HepG2 (cell line): ENCODE measurements at regions not wholly inside any gene's neighbourhood (a gene's known extent, or its start where the extent isn't known, plus 50 kb on each side); places are given as distances from the start of the nearest gene placed in this dataset.

ENCODE experiments used
- ARNTL ChIP-seq: sonication (generic); formaldehyde crosslinking; IDR thresholded peaks from 2 replicates; pipeline ENCODE4 v1.4.0; 2020; ENCODE audit warnings: mild to moderate bottlenecking, missing genetic modification reagents
- CAMTA2 ChIP-seq: sonication (generic); formaldehyde crosslinking; IDR thresholded peaks from 2 replicates; pipeline ENCODE4 v1.4.0; 2020; ENCODE audit warnings: mild to moderate bottlenecking, missing genetic modification reagents, borderline replicate concordance
- ELF3 ChIP-seq: IDR thresholded peaks from 2 replicates; pipeline ENCODE4 v1.6.1; 2016; ENCODE audit warnings: missing genetic modification reagents, missing compliant biosample characterization
- EZH2 ChIP-seq: conservative IDR thresholded peaks from 2 replicates; pipeline ENCODE4 v1.6.1; 2012; ENCODE audit warnings: mild to moderate bottlenecking, low read depth, low read length, moderate library complexity
- HNRNPK ChIP-seq: fragments of 200-400 bp; formaldehyde crosslinking; IDR thresholded peaks from 2 replicates; pipeline ENCODE4 v1.6.1; 2018; ENCODE audit warnings: low read length, low read depth, moderate library complexity, mild to moderate bottlenecking; ENCODE audit not compliant: poor library complexity, severe bottlenecking
- IKZF1 ChIP-seq: fragments of 450-650 bp; IDR thresholded peaks from 2 replicates; pipeline ENCODE4 v1.7.1; 2016
- IRF2 ChIP-seq: IDR thresholded peaks from 2 replicates; pipeline ENCODE4 v1.6.1; 2018; ENCODE audit warnings: missing genetic modification reagents, missing compliant biosample characterization
- MLLT10 ChIP-seq: sonication (generic); formaldehyde crosslinking; IDR thresholded peaks from 2 replicates; pipeline ENCODE4 v1.4.0; 2020; ENCODE audit warnings: missing genetic modification reagents
- NR3C1 ChIP-seq: sonication (generic); formaldehyde crosslinking; IDR thresholded peaks from 2 replicates; pipeline ENCODE4 v1.4.0; 2020; ENCODE audit warnings: missing genetic modification reagents
- RAD51 ChIP-seq: fragments of 450-650 bp; IDR thresholded peaks from 2 replicates; pipeline ENCODE4 v1.6.1; 2016; ENCODE audit warnings: borderline replicate concordance
- SMC3 ChIP-seq: IDR thresholded peaks from 2 replicates; pipeline ENCODE4 v1.6.1; 2011; ENCODE audit warnings: low read length, improper control_type of control experiment
- SRSF1 ChIP-seq: fragments of 200-400 bp; formaldehyde crosslinking; optimal IDR thresholded peaks from 2 replicates; pipeline ENCODE3; 2017; ENCODE audit warnings: mild to moderate bottlenecking, low read depth, low read length, moderate library complexity
- SRSF4 ChIP-seq: fragments of 200-400 bp; formaldehyde crosslinking; IDR thresholded peaks from one replicate; pipeline ENCODE4 v1.6.1; 2018; ENCODE audit warnings: mild to moderate bottlenecking, low read depth, low read length, moderate library complexity; ENCODE audit not compliant: poor library complexity, severe bottlenecking
- SSRP1 ChIP-seq: IDR thresholded peaks from 2 replicates; pipeline ENCODE4 v1.6.1; 2016; ENCODE audit warnings: control low read depth
- TAF1 ChIP-seq: sonication (generic); formaldehyde crosslinking; IDR thresholded peaks from 2 replicates; pipeline ENCODE4 v1.4.0; 2020; ENCODE audit warnings: missing genetic modification reagents
- THAP9 ChIP-seq: sonication (generic); formaldehyde crosslinking; IDR thresholded peaks from 2 replicates; pipeline ENCODE4; 2020; ENCODE audit warnings: missing genetic modification reagents, mild to moderate bottlenecking, borderline replicate concordance
- ZNF564 ChIP-seq: sonication (generic); formaldehyde crosslinking; IDR thresholded peaks from 2 replicates; pipeline ENCODE4 v1.8.1; 2023; ENCODE audit warnings: mild to moderate bottlenecking, missing genetic modification reagents
- ZNF713 ChIP-seq: sonication (generic); formaldehyde crosslinking; IDR thresholded peaks from 2 replicates; pipeline ENCODE4 v1.4.0; 2020; ENCODE audit warnings: mild to moderate bottlenecking, missing genetic modification reagents
- ZNF780A ChIP-seq: sonication (generic); formaldehyde crosslinking; IDR thresholded peaks from 2 replicates; pipeline ENCODE4 v1.8.0; 2022; ENCODE audit warnings: mild to moderate bottlenecking, missing genetic modification reagents, moderate library complexity
- ZSCAN20 ChIP-seq: sonication (generic); formaldehyde crosslinking; IDR thresholded peaks from 2 replicates; pipeline ENCODE4 v1.4.0; 2020; ENCODE audit warnings: missing genetic modification reagents, mild to moderate bottlenecking, borderline replicate concordance
- TF ChIP-seq, protein P1 (sequence below): sonication (generic); formaldehyde crosslinking; IDR thresholded peaks from 2 replicates; pipeline ENCODE4 v1.9.0; 2021; ENCODE audit warnings: missing genetic modification reagents, borderline replicate concordance
- TF ChIP-seq, protein P2 (sequence below): sonication (generic); formaldehyde crosslinking; IDR thresholded peaks from 2 replicates; pipeline ENCODE4 v1.4.0; 2020; ENCODE audit warnings: missing genetic modification reagents, borderline replicate concordance

GRCh38 chr20:50267041-50267865, 76.6 kb downstream of the CEBPB start (continued):
- TF ChIP-seq, protein P1, sequence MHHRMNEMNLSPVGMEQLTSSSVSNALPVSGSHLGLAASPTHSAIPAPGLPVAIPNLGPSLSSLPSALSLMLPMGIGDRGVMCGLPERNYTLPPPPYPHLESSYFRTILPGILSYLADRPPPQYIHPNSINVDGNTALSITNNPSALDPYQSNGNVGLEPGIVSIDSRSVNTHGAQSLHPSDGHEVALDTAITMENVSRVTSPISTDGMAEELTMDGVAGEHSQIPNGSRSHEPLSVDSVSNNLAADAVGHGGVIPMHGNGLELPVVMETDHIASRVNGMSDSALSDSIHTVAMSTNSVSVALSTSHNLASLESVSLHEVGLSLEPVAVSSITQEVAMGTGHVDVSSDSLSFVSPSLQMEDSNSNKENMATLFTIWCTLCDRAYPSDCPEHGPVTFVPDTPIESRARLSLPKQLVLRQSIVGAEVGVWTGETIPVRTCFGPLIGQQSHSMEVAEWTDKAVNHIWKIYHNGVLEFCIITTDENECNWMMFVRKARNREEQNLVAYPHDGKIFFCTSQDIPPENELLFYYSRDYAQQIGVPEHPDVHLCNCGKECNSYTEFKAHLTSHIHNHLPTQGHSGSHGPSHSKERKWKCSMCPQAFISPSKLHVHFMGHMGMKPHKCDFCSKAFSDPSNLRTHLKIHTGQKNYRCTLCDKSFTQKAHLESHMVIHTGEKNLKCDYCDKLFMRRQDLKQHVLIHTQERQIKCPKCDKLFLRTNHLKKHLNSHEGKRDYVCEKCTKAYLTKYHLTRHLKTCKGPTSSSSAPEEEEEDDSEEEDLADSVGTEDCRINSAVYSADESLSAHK (CRISPR knock-in tag): no peak
- TF ChIP-seq ARNTL (CRISPR knock-in tag) (0 out of 2 replicates have a peak, but pooled peaks have one; percentile 32), NR3C1 (CRISPR knock-in tag) (no peak), ZNF780A (CRISPR knock-in tag) (no peak; the same call in 1 of the 2 replicates), CAMTA2 (CRISPR knock-in tag) (no peak), THAP9 (no peak; the same call in 1 of the 2 replicates), ZNF564 (CRISPR knock-in tag) (no peak), EZH2 (no peak), SSRP1 (CRISPR knock-in tag) (no peak), SRSF1 (peak; percentile 50), HNRNPK (no peak), IKZF1 (no peak), IRF2 (CRISPR knock-in tag) (peak; percentile 11; the same call in 1 of the 2 replicates), SMC3 (no peak), SRSF4 (no peak), TAF1 (CRISPR knock-in tag) (no peak), MLLT10 (CRISPR knock-in tag) (no peak), ELF3 (CRISPR knock-in tag) (peak; percentile 49), RAD51 (no peak), ZNF713 (CRISPR knock-in tag) (no peak), ZSCAN20 (no peak)
- TF ChIP-seq, protein P2, sequence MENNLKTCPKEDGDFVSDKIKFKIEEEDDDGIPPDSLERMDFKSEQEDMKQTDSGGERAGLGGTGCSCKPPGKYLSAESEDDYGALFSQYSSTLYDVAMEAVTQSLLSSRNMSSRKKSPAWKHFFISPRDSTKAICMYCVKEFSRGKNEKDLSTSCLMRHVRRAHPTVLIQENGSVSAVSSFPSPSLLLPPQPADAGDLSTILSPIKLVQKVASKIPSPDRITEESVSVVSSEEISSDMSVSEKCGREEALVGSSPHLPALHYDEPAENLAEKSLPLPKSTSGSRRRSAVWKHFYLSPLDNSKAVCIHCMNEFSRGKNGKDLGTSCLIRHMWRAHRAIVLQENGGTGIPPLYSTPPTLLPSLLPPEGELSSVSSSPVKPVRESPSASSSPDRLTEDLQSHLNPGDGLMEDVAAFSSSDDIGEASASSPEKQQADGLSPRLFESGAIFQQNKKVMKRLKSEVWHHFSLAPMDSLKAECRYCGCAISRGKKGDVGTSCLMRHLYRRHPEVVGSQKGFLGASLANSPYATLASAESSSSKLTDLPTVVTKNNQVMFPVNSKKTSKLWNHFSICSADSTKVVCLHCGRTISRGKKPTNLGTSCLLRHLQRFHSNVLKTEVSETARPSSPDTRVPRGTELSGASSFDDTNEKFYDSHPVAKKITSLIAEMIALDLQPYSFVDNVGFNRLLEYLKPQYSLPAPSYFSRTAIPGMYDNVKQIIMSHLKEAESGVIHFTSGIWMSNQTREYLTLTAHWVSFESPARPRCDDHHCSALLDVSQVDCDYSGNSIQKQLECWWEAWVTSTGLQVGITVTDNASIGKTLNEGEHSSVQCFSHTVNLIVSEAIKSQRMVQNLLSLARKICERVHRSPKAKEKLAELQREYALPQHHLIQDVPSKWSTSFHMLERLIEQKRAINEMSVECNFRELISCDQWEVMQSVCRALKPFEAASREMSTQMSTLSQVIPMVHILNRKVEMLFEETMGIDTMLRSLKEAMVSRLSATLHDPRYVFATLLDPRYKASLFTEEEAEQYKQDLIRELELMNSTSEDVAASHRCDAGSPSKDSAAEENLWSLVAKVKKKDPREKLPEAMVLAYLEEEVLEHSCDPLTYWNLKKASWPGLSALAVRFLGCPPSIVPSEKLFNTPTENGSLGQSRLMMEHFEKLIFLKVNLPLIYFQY (CRISPR knock-in tag): no peak
